ENCODE measurements at regions not wholly inside any gene's neighbourhood (a gene's known extent, or its start where the extent isn't known, plus 50 kb on each side); places are given as distances from the start of the nearest gene placed in this dataset.

DNA sequence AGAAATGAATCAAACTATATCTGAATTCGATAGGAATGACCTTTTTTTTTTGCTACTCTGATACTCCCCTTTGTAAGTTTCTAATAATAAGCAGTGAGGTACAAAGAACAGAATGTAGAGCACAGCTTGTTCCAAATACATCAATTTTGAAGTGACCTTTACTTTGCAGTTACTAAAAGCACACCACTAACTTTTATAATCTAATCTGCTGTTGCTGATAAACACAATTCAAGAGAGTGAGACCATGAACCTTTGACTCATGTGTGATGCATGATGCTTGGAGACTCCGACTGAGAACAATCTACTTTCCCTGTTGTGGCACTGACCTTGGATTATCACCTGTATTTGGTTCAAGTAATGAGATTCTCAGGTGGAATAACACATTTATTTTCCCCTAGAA, 91.6 kb upstream of the GNPDA2 start:
- TF ChIP-seq, protein P1, sequence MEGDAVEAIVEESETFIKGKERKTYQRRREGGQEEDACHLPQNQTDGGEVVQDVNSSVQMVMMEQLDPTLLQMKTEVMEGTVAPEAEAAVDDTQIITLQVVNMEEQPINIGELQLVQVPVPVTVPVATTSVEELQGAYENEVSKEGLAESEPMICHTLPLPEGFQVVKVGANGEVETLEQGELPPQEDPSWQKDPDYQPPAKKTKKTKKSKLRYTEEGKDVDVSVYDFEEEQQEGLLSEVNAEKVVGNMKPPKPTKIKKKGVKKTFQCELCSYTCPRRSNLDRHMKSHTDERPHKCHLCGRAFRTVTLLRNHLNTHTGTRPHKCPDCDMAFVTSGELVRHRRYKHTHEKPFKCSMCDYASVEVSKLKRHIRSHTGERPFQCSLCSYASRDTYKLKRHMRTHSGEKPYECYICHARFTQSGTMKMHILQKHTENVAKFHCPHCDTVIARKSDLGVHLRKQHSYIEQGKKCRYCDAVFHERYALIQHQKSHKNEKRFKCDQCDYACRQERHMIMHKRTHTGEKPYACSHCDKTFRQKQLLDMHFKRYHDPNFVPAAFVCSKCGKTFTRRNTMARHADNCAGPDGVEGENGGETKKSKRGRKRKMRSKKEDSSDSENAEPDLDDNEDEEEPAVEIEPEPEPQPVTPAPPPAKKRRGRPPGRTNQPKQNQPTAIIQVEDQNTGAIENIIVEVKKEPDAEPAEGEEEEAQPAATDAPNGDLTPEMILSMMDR (conservative IDR thresholded peaks at IDR 0.05) = no peak
- no peak for TF ChIP-seq ZFX (IDR thresholded peaks at IDR 0.05)
